Thyroid gland (tissue), 4 donors: ENCODE measurements at regions not wholly inside any gene's neighbourhood (a gene's known extent, or its start where the extent isn't known, plus 50 kb on each side); places are given as distances from the start of the nearest gene placed in this dataset.

ENCODE experiments used
- DNase-seq, 2 donors: peaks; one replicate each; pipeline ENCODE4 v3.0.0-alpha.2; 2019
- H3K27ac ChIP-seq, 3 donors: fragments of 200-600 bp; sonication (generic); 1 replicate in 2 of 3; 2 replicates in 1 of 3; pipeline ENCODE4 v1.5.1; 2016 to 2019; ENCODE audit warnings: mild to moderate bottlenecking in 1 of 3, moderate library complexity in 1 of 3
- H3K27me3 ChIP-seq: fragments of 200-600 bp; sonication (generic); one replicate; pipeline ENCODE4 v1.5.1; 2019
- H3K36me3 ChIP-seq, 2 donors: fragments of 200-600 bp; sonication (generic); one replicate each; pipeline ENCODE4 v1.5.1; 2016 to 2019
- H3K4me1 ChIP-seq, 2 donors: fragments of 200-600 bp; sonication (generic); one replicate each; pipeline ENCODE4 v1.5.1; 2017 to 2019
- H3K4me3 ChIP-seq, 3 donors: fragments of 200-600 bp; sonication (generic); replicated peaks in 1 of 3; 1 replicate in 2 of 3; 2 replicates in 1 of 3; pipeline ENCODE4 v1.5.1; 2016; ENCODE audit warnings: mild to moderate bottlenecking in 1 of 3
- H3K9me3 ChIP-seq: fragments of 200-600 bp; sonication (generic); one replicate; pipeline ENCODE4 v1.5.1; 2017
- CTCF ChIP-seq, 6 experiments: fragments of 200-600 bp in 3 of 6; fragments of 450-650 bp in 3 of 6; sonication (generic) in 3 of 6; IDR thresholded peaks; one replicate each; pipeline ENCODE4 v1.5.1; 2016 to 2019; ENCODE audit warnings: antibody characterized with exemption in 6 of 6, mild to moderate bottlenecking in 2 of 6, inconsistent platforms in 1 of 6, moderate library complexity in 1 of 6
- POLR2A ChIP-seq, 2 donors: fragments of 450-650 bp; IDR thresholded peaks; one replicate each; pipeline ENCODE4 v1.6.1; 2017; ENCODE audit warnings: antibody characterized with exemption in 2 of 2, mild to moderate bottlenecking in 2 of 2, moderate library complexity in 1 of 2
- WGBS, 2 donors: methylation state at CpG; one replicate each; pipeline ENCODE4 v1.1.5; 2017; 5-methylcytosine and 5-hydroxymethylcytosine counted together
- intact Hi-C: fragments of 100-400 bp; cut with DNase I; formaldehyde crosslinking; loops from one replicate; pipeline ENCODE4 v1.15.1; 2023

GRCh38 chr22:35192129-35192918, 65.0 kb upstream of the HMGXB4 start:
- WGBS, 2 donors = 73 to 94% methylated on average over 8 of the region's 8 CpGs
- H3K36me3 ChIP-seq = no peaks in the 10 kb centered on the region
- no peak overlapping the region for H3K4me3 ChIP-seq
- no peak for DNase-seq
- no peaks in the 10 kb centered on the region for H3K4me1 ChIP-seq
- TF ChIP-seq CTCF (IDR thresholded peaks at IDR 0.05) = no peak
- TF ChIP-seq POLR2A (IDR thresholded peaks at IDR 0.05) = no peak
- H3K9me3 ChIP-seq = no peaks in the 10 kb centered on the region
- H3K27me3 ChIP-seq = no peaks in the 10 kb centered on the region
- intact Hi-C loops = no loop called here
- H3K27ac ChIP-seq = no peak overlapping the region

GRCh38 chr22:35195226-35195625, 62.1 kb upstream of the HMGXB4 start:
- DNase-seq = no peak
- Histone ChIP-seq H3K9me3 (no peaks in the 10 kb centered on the region), H3K27ac (no peak overlapping the region), H3K36me3 (no peaks in the 10 kb centered on the region), H3K4me3 (no peak overlapping the region), H3K27me3 (no peaks in the 10 kb centered on the region), H3K4me1 (no peaks in the 10 kb centered on the region)
- intact Hi-C loops = no loop called here
- TF ChIP-seq POLR2A (IDR thresholded peaks at IDR 0.05) (no peak), CTCF (IDR thresholded peaks at IDR 0.05) (no peak)
- 83 to 84% methylated on average over 15 of the region's 15 CpGs for WGBS, 2 donors

GRCh38 chr22:35195821-35196220, 61.5 kb upstream of the HMGXB4 start:
- Histone ChIP-seq H3K36me3 (no peaks in the 10 kb centered on the region), H3K27ac (no peak overlapping the region), H3K4me1 (no peaks in the 10 kb centered on the region), H3K4me3 (no peak overlapping the region), H3K9me3 (no peaks in the 10 kb centered on the region), H3K27me3 (no peaks in the 10 kb centered on the region)
- WGBS, 2 donors = 89 to 91% methylated on average over 4 of the region's 4 CpGs
- DNase-seq = no peak
- intact Hi-C loops = no loop called here
- TF ChIP-seq POLR2A (IDR thresholded peaks at IDR 0.05) (no peak), CTCF (IDR thresholded peaks at IDR 0.05) (no peak)

DNA sequence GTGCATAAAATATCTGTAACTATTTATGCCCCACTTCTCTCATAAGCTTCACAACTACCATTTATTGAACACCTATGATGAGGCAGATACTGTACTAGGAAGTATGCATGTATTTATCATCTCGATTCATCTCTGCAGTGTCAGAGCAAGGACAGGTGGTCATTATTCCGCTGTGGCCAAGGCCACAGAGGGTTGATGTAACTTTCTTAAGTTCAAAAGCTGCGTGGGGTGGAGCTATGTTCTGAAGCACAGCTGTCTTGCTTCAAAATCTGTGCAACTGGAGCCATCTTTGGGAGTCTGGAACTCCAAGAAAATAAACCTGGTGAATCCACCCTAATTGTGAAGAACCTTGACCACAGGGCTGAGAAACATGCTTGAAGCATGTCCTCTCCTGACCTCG, 60.2 kb upstream of the HMGXB4 start:
- Histone ChIP-seq H3K36me3 (no peaks in the 10 kb centered on the region), H3K4me1 (no peaks in the 10 kb centered on the region), H3K27ac (no peak overlapping the region), H3K27me3 (no peaks in the 10 kb centered on the region), H3K9me3 (no peaks in the 10 kb centered on the region), H3K4me3 (no peak overlapping the region)
- no peak for DNase-seq
- TF ChIP-seq POLR2A (IDR thresholded peaks at IDR 0.05) (no peak), CTCF (IDR thresholded peaks at IDR 0.05) (no peak)
- 88% methylated on average over 4 of the region's 4 CpGs for WGBS, 2 donors
- intact Hi-C loops = no loop called here

DNA sequence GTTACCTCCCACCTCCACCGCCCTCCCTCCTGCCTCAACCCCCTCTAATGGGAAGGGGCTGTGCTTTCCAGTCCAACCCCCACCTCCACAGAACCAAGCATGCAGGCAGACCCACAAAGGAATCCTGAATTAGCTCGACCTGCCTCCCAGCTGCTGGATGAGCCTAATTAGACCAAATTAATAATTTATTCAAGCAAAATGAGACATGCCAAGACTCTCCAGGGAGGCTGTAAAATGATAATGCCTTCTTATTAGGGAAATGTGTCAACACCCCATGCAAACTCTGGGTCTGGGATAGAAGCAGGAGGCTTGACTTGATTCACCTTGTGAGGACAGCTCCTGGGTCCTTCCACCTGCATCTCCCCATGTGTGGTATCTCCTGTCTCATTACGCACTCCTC, 59.4 kb upstream of the HMGXB4 start:
- no peaks in the 10 kb centered on the region for H3K27me3 ChIP-seq
- H3K4me1 ChIP-seq = no peaks in the 10 kb centered on the region
- H3K27ac ChIP-seq = no peak overlapping the region
- no peaks in the 10 kb centered on the region for H3K36me3 ChIP-seq
- no peaks in the 10 kb centered on the region for H3K9me3 ChIP-seq
- intact Hi-C loops = no loop called here
- no peak for DNase-seq
- no peak for TF ChIP-seq CTCF (IDR thresholded peaks at IDR 0.05)
- H3K4me3 ChIP-seq = no peak overlapping the region
- WGBS, 2 donors = 49 to 56% methylated on average over 3 of the region's 3 CpGs
